Transverse colon (tissue), 4 donors: ENCODE measurements at regions not wholly inside any gene's neighbourhood (a gene's known extent, or its start where the extent isn't known, plus 50 kb on each side); places are given as distances from the start of the nearest gene placed in this dataset.

ENCODE experiments used
- CTCF ChIP-seq, 5 experiments: fragments of 200-600 bp in 3 of 5; fragments of 450-650 bp in 2 of 5; sonication (generic) in 3 of 5; IDR thresholded peaks; 1 replicate in 2 of 5; 2 replicates in 3 of 5; pipeline ENCODE4 v1.5.1; 2016 to 2017; ENCODE audit warnings: antibody characterized with exemption in 5 of 5, inconsistent platforms in 3 of 5, mild to moderate bottlenecking in 2 of 5, moderate library complexity in 1 of 5
- EP300 ChIP-seq: sonication (generic); formaldehyde crosslinking; IDR thresholded peaks from one replicate; pipeline ENCODE4 v1.6.1; 2017; ENCODE audit warnings: antibody characterized with exemption, low read depth
- POLR2A ChIP-seq: fragments of 450-650 bp; IDR thresholded peaks from one replicate; pipeline ENCODE4 v1.6.1; 2016; ENCODE audit warnings: antibody characterized with exemption, mild to moderate bottlenecking, moderate library complexity
- POLR2AphosphoS5 ChIP-seq, 3 donors: sonication (generic); formaldehyde crosslinking; IDR thresholded peaks; one replicate each; pipeline ENCODE4 v1.6.1; 2016; ENCODE audit warnings: antibody characterized with exemption in 3 of 3

- TF ChIP-seq EP300 (no peak), POLR2A (no peak), CTCF (IDR thresholded peaks at IDR 0.05) (no peak), POLR2AphosphoS5 (IDR thresholded peaks at IDR 0.05) (no peak)
Measured at GRCh38 chr10:65818990-65819389, 1106.8 kb upstream of the LRRTM3 start.
